Erythroblast (primary cell): ENCODE measurements at regions not wholly inside any gene's neighbourhood (a gene's known extent, or its start where the extent isn't known, plus 50 kb on each side); places are given as distances from the start of the nearest gene placed in this dataset.

Experiments
- GATA1 ChIP-seq: IDR thresholded peaks from 2 replicates; pipeline ENCODE4 v1.6.1; 2011; ENCODE audit warnings: low read depth, mild to moderate bottlenecking, control low read depth, low read length, moderate library complexity
- POLR2A ChIP-seq: IDR thresholded peaks from 2 replicates; pipeline ENCODE4 v1.6.1; 2011; ENCODE audit warnings: mild to moderate bottlenecking, low read length

- no peak for TF ChIP-seq POLR2A
- no peak for TF ChIP-seq GATA1
Measured at GRCh38 chr2:65915273-65915672, 482.9 kb upstream of the SPRED2 start.
